GM12878 (cell line): ENCODE measurements at regions not wholly inside any gene's neighbourhood (a gene's known extent, or its start where the extent isn't known, plus 50 kb on each side); places are given as distances from the start of the nearest gene placed in this dataset.

Source experiments
- ATAC-seq: fragments of 200-7000 bp; cut with Tn5 transposase; 3 replicates; pipeline ENCODE4 v1.9.1; 2020; ENCODE audit warnings: mild to moderate bottlenecking, moderate library complexity
- BruUV-seq: library from RNA; stranded (reverse); fragments of 400-500 nt; replicated peaks from 2 replicates; lab custom pipeline; 2021; lab: Mats Ljungman, UMichigan
- CTCF ChIA-PET: fragments of 300-600 bp; sonication (Branson Sonifier 250); formaldehyde crosslinking; extraction: SDS; loops from one replicate; lab custom pipeline; 2021; ENCODE audit warnings: inconsistent platforms; lab: Yijun Ruan, JAX
- POLR2A ChIA-PET: fragments of 350-600 bp; formaldehyde crosslinking; extraction: SDS; loops from one replicate; lab custom pipeline; 2021; ENCODE audit warnings: inconsistent platforms; lab: Charles Lee
- RAD21 ChIA-PET: fragments of 300-600 bp; sonication (Branson Sonifier 250); formaldehyde crosslinking; loops from one replicate; lab custom pipeline; 2023; ENCODE audit warnings: antibody characterized with exemption; ENCODE audit not compliant: unreplicated experiment; lab: Charles Lee
- SMC1A ChIA-PET: fragments of 300-600 bp; sonication (Branson Sonifier 250); formaldehyde crosslinking; loops from one replicate; lab custom pipeline; 2023; ENCODE audit not compliant: unreplicated experiment, uncharacterized antibody; lab: Charles Lee
- DNase-seq: peaks from one replicate; pipeline ENCODE4 v3.0.0-alpha.2; 2011; ENCODE audit warnings: low read depth, low spot score
- FAIRE-seq: peaks from 3 replicates; lab custom pipeline; 2011; peaks lifted over from hg19 to GRCh38; lab: Jason Lieb, UNC
- H2AFZ ChIP-seq: 2 replicates; pipeline ENCODE4 v1.6.0; 2011; ENCODE audit warnings: low read depth, low read length, control low read depth; ENCODE audit not compliant: control insufficient read depth
- H3K27ac ChIP-seq: 2 replicates; pipeline ENCODE4 v1.5.1; 2011; ENCODE audit warnings: control low read depth; ENCODE audit not compliant: control insufficient read depth, insufficient read depth
- H3K27me3 ChIP-seq, 2 experiments: replicated peaks in 1 of 2; 2 replicates each; pipeline versions ENCODE4 v1.6.0 to v1.6.1; 2011; ENCODE audit warnings: low read length in 1 of 2; ENCODE audit not compliant: control insufficient read depth in 2 of 2, insufficient read depth in 2 of 2
- H3K36me3 ChIP-seq, 2 experiments: 2 replicates each; pipeline ENCODE4 v1.5.1; 2011; ENCODE audit warnings: low read length in 1 of 2; ENCODE audit not compliant: control insufficient read depth in 2 of 2, insufficient read depth in 2 of 2
- H3K4me1 ChIP-seq: 2 replicates; pipeline ENCODE4 v1.6.1; 2011; ENCODE audit warnings: mild to moderate bottlenecking, low read length, moderate library complexity, mixed read lengths; ENCODE audit not compliant: control insufficient read depth, insufficient read depth
- H3K4me2 ChIP-seq: 2 replicates; pipeline ENCODE4 v1.6.0; 2011; ENCODE audit warnings: control low read depth; ENCODE audit not compliant: control insufficient read depth, insufficient read depth
- H3K4me3 ChIP-seq: fragments of 200-600 bp; sonication (generic); 2 replicates; pipeline ENCODE4 v1.5.1; 2016
- H3K79me2 ChIP-seq: 2 replicates; pipeline ENCODE4 v1.6.0; 2011; ENCODE audit warnings: low read length; ENCODE audit not compliant: control insufficient read depth, insufficient read depth
- H3K9ac ChIP-seq: 2 replicates; pipeline ENCODE4 v1.8.0; 2011; ENCODE audit warnings: low read length, control low read depth, mixed read lengths; ENCODE audit not compliant: control insufficient read depth, insufficient read depth
- H3K9me3 ChIP-seq: replicated peaks from 3 replicates; pipeline ENCODE4 v1.5.1; 2011; ENCODE audit warnings: mild to moderate bottlenecking, low read length; ENCODE audit not compliant: control insufficient read depth, insufficient read depth
- H4K20me1 ChIP-seq: 2 replicates; pipeline ENCODE4 v1.6.0; 2011; ENCODE audit not compliant: control insufficient read depth, insufficient read depth
- ESRRA ChIP-seq: IDR thresholded peaks from 2 replicates; pipeline ENCODE4 v1.6.1; 2012; ENCODE audit warnings: mild to moderate bottlenecking, low read length, improper control_type of control experiment
- JUNB ChIP-seq: IDR thresholded peaks from 2 replicates; pipeline ENCODE4 v1.6.1; 2016; ENCODE audit warnings: antibody characterized with exemption, mild to moderate bottlenecking
- MLLT1 ChIP-seq: fragments of 450-650 bp; IDR thresholded peaks from 2 replicates; pipeline ENCODE4 v1.6.1; 2016; ENCODE audit warnings: mild to moderate bottlenecking
- RELB ChIP-seq: fragments of 450-650 bp; IDR thresholded peaks from 2 replicates; pipeline ENCODE4 v1.6.1; 2017; ENCODE audit warnings: low read depth, mild to moderate bottlenecking, moderate library complexity
- SREBF2 ChIP-seq: IDR thresholded peaks from 2 replicates; pipeline ENCODE4 v1.6.1; 2012; ENCODE audit warnings: mild to moderate bottlenecking, low read length
- TCF12 ChIP-seq: IDR thresholded peaks from 2 replicates; pipeline ENCODE4 v1.6.1; 2011; ENCODE audit warnings: low read depth, mild to moderate bottlenecking, low read length
- YBX1 ChIP-seq: fragments of 450-650 bp; IDR thresholded peaks from 2 replicates; pipeline ENCODE4 v1.6.1; 2016; ENCODE audit warnings: antibody characterized with exemption
- ZBTB40 ChIP-seq: fragments of 450-650 bp; IDR thresholded peaks from 2 replicates; pipeline ENCODE4 v1.6.1; 2016; ENCODE audit warnings: mild to moderate bottlenecking, moderate library complexity, borderline replicate concordance
- WGBS: methylation state at CpG from one replicate; pipeline ENCODE4 v1.1.6; 2016; ENCODE audit warnings: low lambda C conversion rate; ENCODE audit not compliant: insufficient replicate concordance, insufficient coverage; ENCODE audit errors: missing lambda C conversion rate; 5-methylcytosine and 5-hydroxymethylcytosine counted together
- in situ Hi-C: fragments of 300-500 bp; cut with MboI; formaldehyde crosslinking; loops from 9 replicates; pipeline ENCODE4 v1.14.3; 2018; ENCODE audit warnings: mixed read lengths
- intact Hi-C: fragments of 100-400 bp; cut with micrococcal nuclease; formaldehyde crosslinking; loops from one replicate; pipeline ENCODE4 v1.14.2; 2022; ENCODE audit not compliant: unreplicated experiment

GRCh38 chr14:40133463-40133862 lies 701.2 kb upstream of the FBXO33 start:
- TF ChIP-seq MLLT1 = no peak
- TF ChIP-seq SREBF2 = no peak
- no peak for TF ChIP-seq RELB
- TF ChIP-seq TCF12 = no peak
- TF ChIP-seq ZBTB40 = no peak
- no peak for TF ChIP-seq ESRRA
- TF ChIP-seq JUNB = no peak
- no peak for TF ChIP-seq YBX1
- FAIRE-seq = no peak
- no peaks in the 10 kb centered on the region for H3K27me3 ChIP-seq
- no peaks in the 10 kb centered on the region for H3K36me3 ChIP-seq
- H2AFZ ChIP-seq = no peak overlapping the region
- no peak overlapping the region for H3K9ac ChIP-seq
- DNase-seq = no peak
- ChIA-PET SMC1A (interaction anchor here (0.5 kb wide), 1 partner anchor 458 kb away, joined by 3 read pairs; no protein-coding TSS in a partner anchor), POLR2A (interaction anchor here (0.9 kb wide), 1 partner anchor 10 kb away, joined by 3 read pairs; no protein-coding TSS in a partner anchor), CTCF (no interaction called here), RAD21 (no interaction called here)
- in situ Hi-C loops = no loop called here
- BruUV-seq = no TSS peak
- WGBS = 15% methylated on average over 2 of the region's 2 CpGs
- no peaks in the 10 kb centered on the region for H3K9me3 ChIP-seq
- H3K4me1 ChIP-seq = no peaks in the 10 kb centered on the region
- no peaks in the 10 kb centered on the region for H4K20me1 ChIP-seq
- H3K79me2 ChIP-seq = no peaks in the 10 kb centered on the region
- H3K27ac ChIP-seq = no peak overlapping the region
- no peak overlapping the region for H3K4me2 ChIP-seq
- intact Hi-C loops = loop anchor here (5.0 kb wide), 1 partner anchor 49 kb away; no protein-coding TSS in a partner anchor
- H3K4me3 ChIP-seq = no peak overlapping the region
- ATAC-seq = no peak
